Panc1 (cell line): ENCODE measurements at regions not wholly inside any gene's neighbourhood (a gene's known extent, or its start where the extent isn't known, plus 50 kb on each side); places are given as distances from the start of the nearest gene placed in this dataset.

Experiments used
- ATAC-seq: fragments of 200-7000 bp; cut with Tn5 transposase; 2 replicates; pipeline ENCODE4 v1.9.1; 2020; ENCODE audit warnings: mild to moderate bottlenecking, moderate library complexity
- BruUV-seq: library from RNA; stranded (reverse); fragments of 400-500 nt; replicated peaks from 2 replicates; lab custom pipeline; 2021; lab: Mats Ljungman, UMichigan
- CTCF ChIA-PET: fragments of 300-600 bp; sonication (Branson Sonifier 250); formaldehyde crosslinking; loops from one replicate; lab custom pipeline; 2022; ENCODE audit warnings: antibody characterized with exemption; lab: Charles Lee
- POLR2A ChIA-PET: fragments of 300-600 bp; sonication (Branson Sonifier 250); formaldehyde crosslinking; loops from one replicate; lab custom pipeline; 2022; ENCODE audit warnings: antibody characterized with exemption; lab: Charles Lee
- DNase-seq: peaks from one replicate; pipeline ENCODE4 v3.0.0-alpha.2; 2010; ENCODE audit warnings: low read depth, low spot score
- H3K27ac ChIP-seq: 2 replicates; pipeline ENCODE4 v1.5.1; 2011; ENCODE audit warnings: mild to moderate bottlenecking, low read length, inconsistent platforms
- H3K27me3 ChIP-seq: fragments of 200-500 bp; sonication (Bioruptor generic); 2 replicates; pipeline ENCODE4 v1.6.0; 2014; ENCODE audit warnings: low read length, inconsistent platforms; ENCODE audit not compliant: control insufficient read depth, insufficient read depth
- H3K36me3 ChIP-seq: fragments of 200-500 bp; sonication (Bioruptor generic); 2 replicates; pipeline ENCODE4 v1.5.1; 2014; ENCODE audit warnings: inconsistent platforms, mild to moderate bottlenecking, low read length, moderate library complexity; ENCODE audit not compliant: control insufficient read depth, insufficient read depth
- H3K4me1 ChIP-seq: 2 replicates; pipeline ENCODE4 v1.5.1; 2011; ENCODE audit warnings: inconsistent platforms, mild to moderate bottlenecking, low read length, moderate library complexity; ENCODE audit not compliant: control insufficient read depth, insufficient read depth
- H3K4me3 ChIP-seq, 2 experiments: 2 replicates each; pipeline ENCODE4 v1.5.1; 2011 to 2012; ENCODE audit warnings: low read depth in 2 of 2, low read length in 2 of 2, mild to moderate bottlenecking in 2 of 2, inconsistent platforms in 1 of 2, moderate library complexity in 1 of 2
- H3K9me3 ChIP-seq: fragments of 200-500 bp; sonication (Bioruptor generic); 2 replicates; pipeline ENCODE4 v1.5.1; 2014; ENCODE audit warnings: low read depth, mild to moderate bottlenecking, inconsistent platforms, low read length, moderate library complexity; ENCODE audit not compliant: control insufficient read depth, insufficient read depth
- CTCF ChIP-seq: fragments of 450-650 bp; IDR thresholded peaks from 2 replicates; pipeline ENCODE4 v1.5.1; 2017; ENCODE audit warnings: mild to moderate bottlenecking
- POLR2AphosphoS5 ChIP-seq: IDR thresholded peaks from 2 replicates; pipeline ENCODE4 v1.6.1; 2012; ENCODE audit warnings: mild to moderate bottlenecking, low read depth, low read length, moderate library complexity
- REST ChIP-seq, 2 experiments: IDR thresholded peaks; 2 replicates each; pipeline ENCODE4 v1.6.1; 2011 to 2012; ENCODE audit warnings: low read depth in 2 of 2, control low read depth in 1 of 2, low read length in 1 of 2, mild to moderate bottlenecking in 1 of 2, moderate library complexity in 1 of 2; ENCODE audit not compliant: insufficient read depth in 1 of 2
- SIN3A ChIP-seq: IDR thresholded peaks from 2 replicates; pipeline ENCODE4 v1.6.1; 2012; ENCODE audit warnings: low read depth, mild to moderate bottlenecking, low read length, moderate library complexity, borderline replicate concordance; ENCODE audit not compliant: insufficient read depth
- TCF7L2 ChIP-seq: IDR thresholded peaks from 2 replicates; pipeline ENCODE4 v1.6.1; 2011; ENCODE audit warnings: mild to moderate bottlenecking, low read depth, low read length, inconsistent platforms
- in situ Hi-C: cut with HindIII; loops from 2 replicates; pipeline ENCODE4 v1.10.0; 2016; ENCODE audit warnings: low sequenced_read_pairs, low pct_unique_long_range_greater_than_20kb
- intact Hi-C: fragments of 100-400 bp; cut with micrococcal nuclease; formaldehyde crosslinking; loops from one replicate; pipeline ENCODE4 v1.10.0; 2022; ENCODE audit not compliant: unreplicated experiment

GRCh38 chr2:19033240-19033639, 325.2 kb downstream of the OSR1 start:
- ChIA-PET CTCF (no interaction called here), POLR2A (no interaction called here)
- no peaks in the 10 kb centered on the region for H3K9me3 ChIP-seq
- ATAC-seq (no peak), DNase-seq (no peak)
- no TSS peak for BruUV-seq
- intact Hi-C loops = no loop called here
- TF ChIP-seq CTCF (no peak), POLR2AphosphoS5 (no peak)
- no peaks in the 10 kb centered on the region for H3K36me3 ChIP-seq
- in situ Hi-C loops = no loop called here
- H3K4me3 ChIP-seq = no peak overlapping the region
- no peaks in the 10 kb centered on the region for H3K27me3 ChIP-seq
- H3K4me1 ChIP-seq = no peaks in the 10 kb centered on the region
- no peak overlapping the region for H3K27ac ChIP-seq

GRCh38 chr2:19031642-19032041, 326.8 kb downstream of the OSR1 start:
- in situ Hi-C loops = no loop called here
- CTCF ChIA-PET = no interaction called here
- BruUV-seq = no TSS peak

More at GRCh38 chr2:19031642-19032041, 326.8 kb downstream of the OSR1 start:
- Histone ChIP-seq H3K4me3 (no peak overlapping the region), H3K4me1 (no peaks in the 10 kb centered on the region), H3K9me3 (no peaks in the 10 kb centered on the region), H3K36me3 (no peaks in the 10 kb centered on the region), H3K27me3 (no peaks in the 10 kb centered on the region), H3K27ac (no peak overlapping the region)
- no peak for TF ChIP-seq POLR2AphosphoS5
- no peak for TF ChIP-seq SIN3A
- no peak for TF ChIP-seq CTCF
- no peak for TF ChIP-seq TCF7L2
- no peak for TF ChIP-seq REST (IDR thresholded peaks at IDR 0.05; ENCODE audit: insufficient read depth in 1 of 2, low read depth in 2 of 2, low read length in 1 of 2)
- DNase-seq = no peak
- no peak for ATAC-seq
- intact Hi-C loops = no loop called here
- POLR2A ChIA-PET = no interaction called here
